Retinal pigment epithelial cell (primary cell): ENCODE measurements at regions not wholly inside any gene's neighbourhood (a gene's known extent, or its start where the extent isn't known, plus 50 kb on each side); places are given as distances from the start of the nearest gene placed in this dataset.

Experiments used
- DNase-seq: peaks from one replicate; pipeline ENCODE4 v3.0.0-alpha.2; 2010; ENCODE audit warnings: low read depth
- H3K4me3 ChIP-seq: 2 replicates; pipeline ENCODE4 v1.5.1; 2011; ENCODE audit warnings: mild to moderate bottlenecking, low read length, control low read depth, moderate library complexity
- TF ChIP-seq, protein P1 (sequence below): conservative IDR thresholded peaks from 2 replicates; pipeline ENCODE4 v1.5.1; 2011; ENCODE audit warnings: low read depth, low read length, control low read depth, inconsistent platforms

- DNase-seq = no peak
- TF ChIP-seq, protein P1, sequence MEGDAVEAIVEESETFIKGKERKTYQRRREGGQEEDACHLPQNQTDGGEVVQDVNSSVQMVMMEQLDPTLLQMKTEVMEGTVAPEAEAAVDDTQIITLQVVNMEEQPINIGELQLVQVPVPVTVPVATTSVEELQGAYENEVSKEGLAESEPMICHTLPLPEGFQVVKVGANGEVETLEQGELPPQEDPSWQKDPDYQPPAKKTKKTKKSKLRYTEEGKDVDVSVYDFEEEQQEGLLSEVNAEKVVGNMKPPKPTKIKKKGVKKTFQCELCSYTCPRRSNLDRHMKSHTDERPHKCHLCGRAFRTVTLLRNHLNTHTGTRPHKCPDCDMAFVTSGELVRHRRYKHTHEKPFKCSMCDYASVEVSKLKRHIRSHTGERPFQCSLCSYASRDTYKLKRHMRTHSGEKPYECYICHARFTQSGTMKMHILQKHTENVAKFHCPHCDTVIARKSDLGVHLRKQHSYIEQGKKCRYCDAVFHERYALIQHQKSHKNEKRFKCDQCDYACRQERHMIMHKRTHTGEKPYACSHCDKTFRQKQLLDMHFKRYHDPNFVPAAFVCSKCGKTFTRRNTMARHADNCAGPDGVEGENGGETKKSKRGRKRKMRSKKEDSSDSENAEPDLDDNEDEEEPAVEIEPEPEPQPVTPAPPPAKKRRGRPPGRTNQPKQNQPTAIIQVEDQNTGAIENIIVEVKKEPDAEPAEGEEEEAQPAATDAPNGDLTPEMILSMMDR = no peak
- no peak overlapping the region for H3K4me3 ChIP-seq
Observed at GRCh38 chr18:76747676-76748075, 74.7 kb upstream of the ZNF236 start.

DNA sequence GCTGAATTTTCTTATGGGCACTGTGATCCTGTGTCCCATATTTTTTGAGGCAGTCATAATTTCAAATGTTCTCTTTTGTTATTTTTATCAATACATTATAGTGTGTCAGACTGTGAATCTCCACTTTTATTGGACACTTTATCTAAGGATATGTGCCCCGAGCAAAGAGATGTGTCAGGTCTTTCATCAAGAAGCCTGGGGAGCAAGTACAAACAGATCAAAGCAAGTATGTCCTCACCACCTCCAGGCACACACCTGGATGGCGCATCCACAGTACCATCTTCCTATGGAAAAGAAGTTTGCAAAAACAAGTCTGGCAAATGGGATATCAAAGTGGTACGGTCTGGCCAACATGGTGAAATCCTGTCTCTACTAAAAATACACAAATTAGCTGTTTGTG is 81.0 kb upstream of the ZNF236 start:
- TF ChIP-seq, protein P1 = no peak
- no peak overlapping the region for H3K4me3 ChIP-seq
- DNase-seq = no peak

DNA sequence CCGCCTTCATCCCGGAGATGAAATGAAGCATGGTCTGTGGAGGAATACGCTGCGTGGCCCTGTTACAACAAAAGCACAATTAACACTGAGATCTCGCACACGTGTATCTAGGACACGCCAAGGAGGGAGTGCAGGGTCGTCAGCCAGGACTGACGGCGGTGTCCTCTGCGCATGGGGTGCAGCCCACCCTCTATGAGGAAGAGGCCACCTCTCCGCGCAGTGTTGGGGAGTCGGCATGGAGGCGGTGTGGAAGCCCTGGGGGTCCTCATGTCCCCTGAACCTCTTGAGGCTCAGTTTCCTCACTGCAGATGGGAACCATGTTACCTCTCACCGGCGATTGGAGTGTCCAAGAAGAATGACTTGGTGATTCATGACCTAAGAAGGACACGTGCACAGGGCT is 86.0 kb upstream of the ZNF236 start:
- DNase-seq = no peak
- H3K4me3 ChIP-seq = no peak overlapping the region
- TF ChIP-seq, protein P1 = no peak

DNA sequence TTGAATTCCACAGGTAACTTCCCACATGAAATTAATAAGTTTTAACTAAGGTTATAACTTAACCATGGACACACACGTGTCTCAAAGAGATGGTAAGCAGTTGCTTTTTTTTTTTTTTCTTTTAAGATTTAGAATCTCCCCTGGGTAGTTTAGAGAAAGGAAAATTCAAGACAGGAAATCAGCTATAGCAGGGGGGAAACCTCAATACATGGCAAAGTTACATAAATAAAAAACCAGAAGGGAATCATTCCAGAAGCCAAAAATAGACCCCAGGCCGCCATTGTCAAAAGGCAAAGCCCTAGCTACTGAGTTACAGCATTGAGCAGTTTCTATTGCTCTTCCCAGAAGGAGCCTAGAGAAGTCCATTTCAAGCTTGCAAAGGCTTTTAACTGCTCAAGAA is 91.5 kb upstream of the ZNF236 start:
- no peak overlapping the region for H3K4me3 ChIP-seq
- TF ChIP-seq, protein P1 = no peak
- DNase-seq = no peak

DNA sequence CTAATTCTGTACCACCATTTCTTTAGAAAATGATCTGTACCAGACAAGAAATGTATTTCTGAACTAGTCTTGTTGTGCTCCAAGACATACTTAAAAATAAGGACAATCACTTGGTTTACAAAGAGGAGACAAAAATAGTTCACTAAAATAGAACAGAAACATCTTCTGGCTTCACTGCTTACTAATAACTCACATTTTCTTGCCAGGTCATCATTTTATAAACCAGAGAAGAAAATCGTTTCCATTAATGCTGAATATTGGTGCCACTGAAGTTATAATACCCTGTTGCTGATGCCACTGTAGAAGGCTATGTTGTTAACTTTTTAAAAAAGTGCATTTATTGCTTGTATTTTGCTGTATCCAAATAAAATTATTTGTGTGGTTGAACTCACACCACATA is 94.8 kb upstream of the ZNF236 start:
- no peak for DNase-seq
- no peak overlapping the region for H3K4me3 ChIP-seq
- TF ChIP-seq, protein P1 = no peak

- H3K4me3 ChIP-seq = no peak overlapping the region
- TF ChIP-seq, protein P1 = no peak
- DNase-seq = no peak
Observed at GRCh38 chr18:76725445-76725844, 96.9 kb upstream of the ZNF236 start.

- H3K4me3 ChIP-seq = no peak overlapping the region
- DNase-seq = no peak
- TF ChIP-seq, protein P1 = no peak
Observed at GRCh38 chr18:76722224-76723061, 99.9 kb upstream of the ZNF236 start.
